ENCODE measurements at regions not wholly inside any gene's neighbourhood (a gene's known extent, or its start where the extent isn't known, plus 50 kb on each side); places are given as distances from the start of the nearest gene placed in this dataset.

GRCh38 chr6:3999800-4000661 is 78.9 kb downstream of the FAM217A start:
- ATAC-seq (no peak), DNase-seq (ENCODE audit: low read depth, low spot score) (no peak)
- no peaks in the 10 kb centered on the region for H3K9me3 ChIP-seq (ENCODE audit: control insufficient read depth, insufficient read depth, low read depth, low read length)
- H3K4me3 ChIP-seq (ENCODE audit: low read depth in 2 of 2, low read length in 2 of 2) = no peak overlapping the region
- no TSS peak for BruUV-seq (replicated peaks)
- H3K36me3 ChIP-seq (ENCODE audit: control insufficient read depth, insufficient read depth, low read length) = no peaks in the 10 kb centered on the region
- intact Hi-C loops (cut with micrococcal nuclease; ENCODE audit: unreplicated experiment) (no loop called here), in situ Hi-C loops (cut with HindIII; ENCODE audit: low pct_unique_long_range_greater_than_20kb, low sequenced_read_pairs) (loop anchor here (25.0 kb wide), 1 partner anchor 188 kb away; no protein-coding TSS in a partner anchor)
- CTCF ChIA-PET = no interaction called here
- no peaks in the 10 kb centered on the region for H3K27me3 ChIP-seq (ENCODE audit: control insufficient read depth, insufficient read depth, low read length)
- TF ChIP-seq SIN3A (IDR thresholded peaks at IDR 0.05; ENCODE audit: borderline replicate concordance, insufficient read depth, low read depth, low read length) (no peak), POLR2AphosphoS5 (IDR thresholded peaks at IDR 0.05; ENCODE audit: low read depth, low read length) (no peak), TCF7L2 (IDR thresholded peaks at IDR 0.05; ENCODE audit: low read depth, low read length) (no peak), REST (IDR thresholded peaks at IDR 0.05; ENCODE audit: insufficient read depth in 1 of 2, low read depth in 2 of 2, low read length in 1 of 2) (no peak), CTCF (IDR thresholded peaks at IDR 0.05) (no peak)
- POLR2A ChIA-PET = no interaction called here
- H3K4me1 ChIP-seq (ENCODE audit: control insufficient read depth, insufficient read depth, low read length) = no peaks in the 10 kb centered on the region
- H3K27ac ChIP-seq (ENCODE audit: low read length) = no peak overlapping the region

GRCh38 chr6:4004249-4004648 is 74.7 kb downstream of the FAM217A start:
- in situ Hi-C loops (cut with HindIII; ENCODE audit: low pct_unique_long_range_greater_than_20kb, low sequenced_read_pairs) = no loop called here
- no TSS peak for BruUV-seq (replicated peaks)
- no peak for DNase-seq (ENCODE audit: low read depth, low spot score)

More at GRCh38 chr6:4004249-4004648, 74.7 kb downstream of the FAM217A start:
- Histone ChIP-seq H3K4me3 (ENCODE audit: low read depth in 2 of 2, low read length in 2 of 2) (no peak overlapping the region), H3K27ac (ENCODE audit: low read length) (no peak overlapping the region), H3K4me1 (ENCODE audit: control insufficient read depth, insufficient read depth, low read length) (peaks cover 12% of the 10 kb centered on the region; the same call in 1 of the 2 replicates), H3K9me3 (ENCODE audit: control insufficient read depth, insufficient read depth, low read depth, low read length) (no peaks in the 10 kb centered on the region), H3K27me3 (ENCODE audit: control insufficient read depth, insufficient read depth, low read length) (no peaks in the 10 kb centered on the region), H3K36me3 (ENCODE audit: control insufficient read depth, insufficient read depth, low read length) (no peaks in the 10 kb centered on the region)
- TF ChIP-seq POLR2AphosphoS5 (IDR thresholded peaks at IDR 0.05; ENCODE audit: low read depth, low read length) (no peak), REST (IDR thresholded peaks at IDR 0.05; ENCODE audit: insufficient read depth in 1 of 2, low read depth in 2 of 2, low read length in 1 of 2) (no peak), TCF7L2 (IDR thresholded peaks at IDR 0.05; ENCODE audit: low read depth, low read length) (no peak), CTCF (IDR thresholded peaks at IDR 0.05) (no peak), SIN3A (IDR thresholded peaks at IDR 0.05; ENCODE audit: borderline replicate concordance, insufficient read depth, low read depth, low read length) (no peak)
- ChIA-PET CTCF (no interaction called here), POLR2A (no interaction called here)
- ATAC-seq = no peak
- intact Hi-C loops (cut with micrococcal nuclease; ENCODE audit: unreplicated experiment) = no loop called here

Measured in Panc1 (cell line).